ENCODE measurements at regions not wholly inside any gene's neighbourhood (a gene's known extent, or its start where the extent isn't known, plus 50 kb on each side); places are given as distances from the start of the nearest gene placed in this dataset.

- CTCF ChIA-PET: no interaction called here
- Histone ChIP-seq H3K4me3 (ENCODE audit: low read length) (no peak overlapping the region), H3F3A (ENCODE audit: low read length, unreplicated experiment) (no peaks in the 10 kb centered on the region), H3K36me3 (ENCODE audit: low read depth, low read length) (no peaks in the 10 kb centered on the region), H3K4me2 (ENCODE audit: low read length) (no peak overlapping the region), H3K9me3 (ENCODE audit: low read length) (no peaks in the 10 kb centered on the region), H3K9ac (ENCODE audit: low read length) (no peak overlapping the region), H3K27ac (ENCODE audit: low read length) (no peak overlapping the region), H2AFZ (ENCODE audit: low read length) (no peak overlapping the region), H4K20me1 (ENCODE audit: low read length) (no peaks in the 10 kb centered on the region), H3K79me2 (ENCODE audit: low read length) (no peaks in the 10 kb centered on the region), H3K27me3 (ENCODE audit: low read length) (no peaks in the 10 kb centered on the region), H3K4me1 (ENCODE audit: insufficient read depth, low read length) (no peaks in the 10 kb centered on the region; the same call in 1 of the 2 replicates), H3K9me2 (replicated peaks; ENCODE audit: low read length) (no peaks in the 10 kb centered on the region)
- ATAC-seq: no peak
- BruUV-seq (replicated peaks): no TSS peak
- intact Hi-C loops (cut with micrococcal nuclease): no loop called here
- peak; percentile 31 for DNase-seq
- no peak for TF ChIP-seq CTCF (conservative IDR thresholded peaks at IDR 0.05; ENCODE audit: low read depth, low read length)
- no peak for TF ChIP-seq EZH2 (IDR thresholded peaks at IDR 0.05; ENCODE audit: low read length, unreplicated experiment)
- no peak for TF ChIP-seq EZH2phosphoT487 (IDR thresholded peaks at IDR 0.05; ENCODE audit: borderline replicate concordance, low read length)
- POLR2A ChIA-PET (ENCODE audit: unreplicated experiment): no interaction called here
Observed at GRCh38 chr9:582775-583174, 258.7 kb upstream of the DMRT1 start.

- no peak for ATAC-seq
- H3K9me3 ChIP-seq (ENCODE audit: low read length): no peaks in the 10 kb centered on the region
- H3K4me2 ChIP-seq (ENCODE audit: low read length): no peak overlapping the region
- H3K27me3 ChIP-seq (ENCODE audit: low read length): no peaks in the 10 kb centered on the region
- H3K79me2 ChIP-seq (ENCODE audit: low read length): no peaks in the 10 kb centered on the region
- H3F3A ChIP-seq (ENCODE audit: low read length, unreplicated experiment): peaks cover 1% of the 10 kb centered on the region
- H3K27ac ChIP-seq (ENCODE audit: low read length): no peak overlapping the region
- CTCF ChIA-PET: no interaction called here
- H3K9ac ChIP-seq (ENCODE audit: low read length): no peak overlapping the region
- POLR2A ChIA-PET (ENCODE audit: unreplicated experiment): no interaction called here
- H3K9me2 ChIP-seq (replicated peaks; ENCODE audit: low read length): no peaks in the 10 kb centered on the region
- DNase-seq: no peak
- H4K20me1 ChIP-seq (ENCODE audit: low read length): no peaks in the 10 kb centered on the region
- intact Hi-C loops (cut with micrococcal nuclease): no loop called here
- H3K36me3 ChIP-seq (ENCODE audit: low read depth, low read length): peaks cover 7% of the 10 kb centered on the region; the same call in 1 of the 2 replicates
- TF ChIP-seq EZH2phosphoT487 (IDR thresholded peaks at IDR 0.05; ENCODE audit: borderline replicate concordance, low read length) (no peak), CTCF (conservative IDR thresholded peaks at IDR 0.05; ENCODE audit: low read depth, low read length) (no peak), EZH2 (IDR thresholded peaks at IDR 0.05; ENCODE audit: low read length, unreplicated experiment) (no peak)
- BruUV-seq (replicated peaks): no TSS peak
- no peak overlapping the region for H2AFZ ChIP-seq (ENCODE audit: low read length)
- peaks cover 9% of the 10 kb centered on the region for H3K4me1 ChIP-seq (ENCODE audit: insufficient read depth, low read length)
- H3K4me3 ChIP-seq (ENCODE audit: low read length): no peak overlapping the region
Observed at GRCh38 chr9:587527-587926, 254.0 kb upstream of the DMRT1 start.

GRCh38 chr9:588981-589380, 252.5 kb upstream of the DMRT1 start:
- intact Hi-C loops (cut with micrococcal nuclease): no loop called here
- no peaks in the 10 kb centered on the region for H4K20me1 ChIP-seq (ENCODE audit: low read length)
- DNase-seq: no peak
- H3F3A ChIP-seq (ENCODE audit: low read length, unreplicated experiment): peaks cover 7% of the 10 kb centered on the region
- ChIA-PET CTCF (no interaction called here), POLR2A (ENCODE audit: unreplicated experiment) (no interaction called here)
- H3K9ac ChIP-seq (ENCODE audit: low read length): no peak overlapping the region
- peaks cover 21% of the 10 kb centered on the region for H3K4me1 ChIP-seq (ENCODE audit: insufficient read depth, low read length)
- no peaks in the 10 kb centered on the region for H3K27me3 ChIP-seq (ENCODE audit: low read length)
- no peak for TF ChIP-seq CTCF (conservative IDR thresholded peaks at IDR 0.05; ENCODE audit: low read depth, low read length)
- no peak for TF ChIP-seq EZH2 (IDR thresholded peaks at IDR 0.05; ENCODE audit: low read length, unreplicated experiment)
- ATAC-seq: no peak
- H3K9me3 ChIP-seq (ENCODE audit: low read length): no peaks in the 10 kb centered on the region
- no peaks in the 10 kb centered on the region for H3K79me2 ChIP-seq (ENCODE audit: low read length)
- H3K4me2 ChIP-seq (ENCODE audit: low read length): no peak overlapping the region
- no peaks in the 10 kb centered on the region for H3K9me2 ChIP-seq (replicated peaks; ENCODE audit: low read length)
- H3K4me3 ChIP-seq (ENCODE audit: low read length): no peak overlapping the region
- H3K27ac ChIP-seq (ENCODE audit: low read length): no peak overlapping the region
- H2AFZ ChIP-seq (ENCODE audit: low read length): no peak overlapping the region
- peaks cover 8% of the 10 kb centered on the region; the same call in 1 of the 2 replicates for H3K36me3 ChIP-seq (ENCODE audit: low read depth, low read length)
- no TSS peak for BruUV-seq (replicated peaks)
